Endothelial cell of hepatic sinusoid (primary cell): ENCODE measurements at regions not wholly inside any gene's neighbourhood (a gene's known extent, or its start where the extent isn't known, plus 50 kb on each side); places are given as distances from the start of the nearest gene placed in this dataset.
"Not testable (repeated sequence)": the region's sequence is repeated elsewhere in the genome, so short reads cannot be mapped to it uniquely, and the experiment has no call there.

ENCODE experiments used
- in situ Hi-C: cut with HindIII; loops from 2 replicates; pipeline ENCODE4 v1.10.0; 2017; ENCODE audit warnings: low sequenced_read_pairs

GRCh38 chr22:48778308-48779195, 1049.1 kb downstream of the BRD1 start:
- in situ Hi-C loops = no loop called here

- in situ Hi-C loops = no loop called here
These were observed 1055.3 kb downstream of the BRD1 start for GRCh38 chr22:48772286-48772907.

GRCh38 chr22:48765595-48765994, 1062.1 kb downstream of the BRD1 start:
- in situ Hi-C loops = loop anchor here (10.0 kb wide), 1 partner anchor 211 kb away; no protein-coding TSS in a partner anchor

- in situ Hi-C loops = loop anchor here (10.0 kb wide), 1 partner anchor 207 kb away; no protein-coding TSS in a partner anchor
These were observed 1066.1 kb downstream of the BRD1 start for GRCh38 chr22:48761546-48761945.

GRCh38 chr22:48760481-48761390, 1066.9 kb downstream of the BRD1 start:
- in situ Hi-C loops = loop anchor here (10.0 kb wide), 1 partner anchor 206 kb away; no protein-coding TSS in a partner anchor

- in situ Hi-C loops = no loop called here
These were observed 1068.5 kb downstream of the BRD1 start for GRCh38 chr22:48758881-48759875.

- in situ Hi-C loops = no loop called here
These were observed 1069.6 kb downstream of the BRD1 start for GRCh38 chr22:48757985-48758561.

GRCh38 chr22:48757581-48757980, 1070.1 kb downstream of the BRD1 start:
- in situ Hi-C loops = no loop called here

GRCh38 chr22:48757135-48757534, 1070.5 kb downstream of the BRD1 start:
- in situ Hi-C loops = not testable (repeated sequence)

- in situ Hi-C loops = no loop called here
These were observed 1071.2 kb downstream of the BRD1 start for GRCh38 chr22:48756146-48757111.

- in situ Hi-C loops = no loop called here
These were observed 1072.4 kb downstream of the BRD1 start for GRCh38 chr22:48755059-48755949.

- in situ Hi-C loops = no loop called here
These were observed 1073.0 kb downstream of the BRD1 start for GRCh38 chr22:48754611-48755058.

- in situ Hi-C loops = no loop called here
These were observed 1073.7 kb downstream of the BRD1 start for GRCh38 chr22:48753752-48754517.

GRCh38 chr22:48753381-48753730, 1074.3 kb downstream of the BRD1 start:
- in situ Hi-C loops = no loop called here

GRCh38 chr22:48752451-48753380, 1075.0 kb downstream of the BRD1 start:
- in situ Hi-C loops = no loop called here
